ENCODE measurements at regions not wholly inside any gene's neighbourhood (a gene's known extent, or its start where the extent isn't known, plus 50 kb on each side); places are given as distances from the start of the nearest gene placed in this dataset.
"Not testable (repeated sequence)": the region's sequence is repeated elsewhere in the genome, so short reads cannot be mapped to it uniquely, and the experiment has no call there.

GRCh38 chr5:108505608-108506007, 123.7 kb upstream of the FBXL17 start:
- H3K36me3 Mint-ChIP-seq (ENCODE audit: insufficient read depth, unreplicated experiment) = no peaks in the 10 kb centered on the region
- no peak overlapping the region for H3K4me3 Mint-ChIP-seq (ENCODE audit: unreplicated experiment)
- H3K27me3 Mint-ChIP-seq (ENCODE audit: insufficient read depth, unreplicated experiment) = peaks cover 4% of the 10 kb centered on the region
- H3K27ac Mint-ChIP-seq (ENCODE audit: low read depth, unreplicated experiment) = no peak overlapping the region
- no peak for TF ChIP-seq CTCF (IDR thresholded peaks at IDR 0.05; ENCODE audit: unreplicated experiment)
- BruUV-seq (replicated peaks) = no TSS peak
- CTCF ChIA-PET = interaction anchor here (0.6 kb wide), 1 partner anchor 1322 kb away, joined by 4 read pairs; no protein-coding TSS in a partner anchor
- no peaks in the 10 kb centered on the region for H3K9me3 Mint-ChIP-seq (ENCODE audit: unreplicated experiment)
- POLR2A ChIA-PET = no interaction called here
- intact Hi-C loops (cut with micrococcal nuclease) = no loop called here
- no peak for DNase-seq (ENCODE audit: unreplicated experiment)
- no peaks in the 10 kb centered on the region for H3K4me1 Mint-ChIP-seq (ENCODE audit: insufficient read depth, unreplicated experiment)

- intact Hi-C loops (cut with micrococcal nuclease) = no loop called here
- ChIA-PET CTCF (no interaction called here), POLR2A (no interaction called here)
- Mint-ChIP-seq H3K4me1 (ENCODE audit: insufficient read depth, unreplicated experiment) (no peaks in the 10 kb centered on the region), H3K9me3 (ENCODE audit: unreplicated experiment) (peaks cover under 1% of the 10 kb centered on the region), H3K36me3 (ENCODE audit: insufficient read depth, unreplicated experiment) (no peaks in the 10 kb centered on the region), H3K27ac (ENCODE audit: low read depth, unreplicated experiment) (no peak overlapping the region), H3K27me3 (ENCODE audit: insufficient read depth, unreplicated experiment) (no peaks in the 10 kb centered on the region), H3K4me3 (ENCODE audit: unreplicated experiment) (no peak overlapping the region)
- no peak for TF ChIP-seq CTCF (IDR thresholded peaks at IDR 0.05; ENCODE audit: unreplicated experiment)
- DNase-seq (ENCODE audit: unreplicated experiment) = no peak
- no TSS peak for BruUV-seq (replicated peaks)
Measured at GRCh38 chr5:108504974-108505373, 123.1 kb upstream of the FBXL17 start.

GRCh38 chr5:108503986-108504385, 122.1 kb upstream of the FBXL17 start:
- Mint-ChIP-seq H3K27me3 (ENCODE audit: insufficient read depth, unreplicated experiment) (no peaks in the 10 kb centered on the region), H3K36me3 (ENCODE audit: insufficient read depth, unreplicated experiment) (no peaks in the 10 kb centered on the region), H3K4me3 (ENCODE audit: unreplicated experiment) (no peak overlapping the region), H3K9me3 (ENCODE audit: unreplicated experiment) (peaks cover 8% of the 10 kb centered on the region), H3K4me1 (ENCODE audit: insufficient read depth, unreplicated experiment) (no peaks in the 10 kb centered on the region), H3K27ac (ENCODE audit: low read depth, unreplicated experiment) (no peak overlapping the region)
- no TSS peak for BruUV-seq (replicated peaks)
- intact Hi-C loops (cut with micrococcal nuclease) = no loop called here
- no peak for DNase-seq (ENCODE audit: unreplicated experiment)
- ChIA-PET POLR2A (interaction anchor here (1.3 kb wide), 1 partner anchor 10 kb away, joined by 3 read pairs; no protein-coding TSS in a partner anchor), CTCF (no interaction called here)
- no peak for TF ChIP-seq CTCF (IDR thresholded peaks at IDR 0.05; ENCODE audit: unreplicated experiment)

GRCh38 chr5:108495615-108496014, 113.7 kb upstream of the FBXL17 start:
- H3K27ac Mint-ChIP-seq (ENCODE audit: low read depth, unreplicated experiment); DNase-seq (ENCODE audit: unreplicated experiment); intact Hi-C loops (cut with micrococcal nuclease); H3K9me3 Mint-ChIP-seq (ENCODE audit: unreplicated experiment); BruUV-seq (replicated peaks); H3K36me3 Mint-ChIP-seq (ENCODE audit: insufficient read depth, unreplicated experiment); POLR2A ChIA-PET; H3K4me1 Mint-ChIP-seq (ENCODE audit: insufficient read depth, unreplicated experiment); CTCF ChIA-PET; H3K4me3 Mint-ChIP-seq (ENCODE audit: unreplicated experiment); H3K27me3 Mint-ChIP-seq (ENCODE audit: insufficient read depth, unreplicated experiment): not testable (repeated sequence)

- CTCF ChIA-PET = no interaction called here
- Mint-ChIP-seq H3K4me1 (ENCODE audit: insufficient read depth, unreplicated experiment) (no peaks in the 10 kb centered on the region), H3K9me3 (ENCODE audit: unreplicated experiment) (peaks cover 10% of the 10 kb centered on the region), H3K4me3 (ENCODE audit: unreplicated experiment) (no peak overlapping the region), H3K27me3 (ENCODE audit: insufficient read depth, unreplicated experiment) (peaks cover 10% of the 10 kb centered on the region), H3K36me3 (ENCODE audit: insufficient read depth, unreplicated experiment) (no peaks in the 10 kb centered on the region), H3K27ac (ENCODE audit: low read depth, unreplicated experiment) (no peak overlapping the region)
- no TSS peak for BruUV-seq (replicated peaks)
- POLR2A ChIA-PET = no interaction called here
- no peak for TF ChIP-seq CTCF (IDR thresholded peaks at IDR 0.05; ENCODE audit: unreplicated experiment)
- intact Hi-C loops (cut with micrococcal nuclease) = no loop called here
- DNase-seq (ENCODE audit: unreplicated experiment) = no peak
Measured at GRCh38 chr5:108487951-108488350, 106.1 kb upstream of the FBXL17 start.
